Caco-2 (cell line): ENCODE measurements at regions not wholly inside any gene's neighbourhood (a gene's known extent, or its start where the extent isn't known, plus 50 kb on each side); places are given as distances from the start of the nearest gene placed in this dataset.

Experiments used
- BruUV-seq: library from RNA; stranded (reverse); fragments of 400-500 nt; replicated peaks from 2 replicates; lab custom pipeline; 2021; lab: Mats Ljungman, UMichigan
- CTCF ChIA-PET: fragments of 300-600 bp; sonication (Branson Sonifier 250); formaldehyde crosslinking; loops from one replicate; lab custom pipeline; 2022; ENCODE audit warnings: antibody characterized with exemption; lab: Charles Lee
- POLR2A ChIA-PET: fragments of 300-600 bp; sonication (Branson Sonifier 250); formaldehyde crosslinking; loops from one replicate; lab custom pipeline; 2022; ENCODE audit warnings: antibody characterized with exemption; lab: Charles Lee
- DNase-seq, 2 experiments: peaks; one replicate each; pipeline versions ENCODE4 v3.0.0 to v3.0.0-alpha.2; 2020 to 2022
- H3K27me3 ChIP-seq: replicated peaks from 2 replicates; pipeline ENCODE4 v1.6.0; 2011; ENCODE audit warnings: low read length; ENCODE audit not compliant: control insufficient read depth, insufficient read depth
- H3K36me3 ChIP-seq: 2 replicates; pipeline ENCODE4 v1.5.1; 2011; ENCODE audit warnings: low read length; ENCODE audit not compliant: control insufficient read depth, insufficient read depth
- H3K4me1 ChIP-seq: fragments of 250-450 bp; sonication (Bioruptor Pico); 2 replicates; pipeline ENCODE4 v1.5.1; 2020; ENCODE audit warnings: mild to moderate bottlenecking
- H3K4me3 ChIP-seq: 2 replicates; pipeline ENCODE4 v1.5.1; 2011; ENCODE audit warnings: low read depth, mild to moderate bottlenecking, control low read depth, low read length
- H3K9me3 ChIP-seq: fragments of 250-450 bp; sonication (Bioruptor Pico); 2 replicates; pipeline ENCODE4 v1.5.1; 2020; ENCODE audit warnings: mild to moderate bottlenecking, moderate library complexity
- H3K27ac Mint-ChIP-seq: one replicate; pipeline ENCODE4 v1.8.0; 2022; ENCODE audit warnings: mixed read lengths; ENCODE audit not compliant: unreplicated experiment
- H3K27me3 Mint-ChIP-seq: one replicate; pipeline ENCODE4 v1.8.0; 2022; ENCODE audit warnings: mixed read lengths; ENCODE audit not compliant: insufficient read depth, unreplicated experiment
- H3K36me3 Mint-ChIP-seq: one replicate; pipeline ENCODE4 v1.8.0; 2022; ENCODE audit warnings: mild to moderate bottlenecking, mixed read lengths; ENCODE audit not compliant: insufficient read depth, unreplicated experiment
- H3K4me1 Mint-ChIP-seq: one replicate; pipeline ENCODE4 v1.8.0; 2022; ENCODE audit warnings: low read depth, mixed read lengths; ENCODE audit not compliant: unreplicated experiment
- H3K4me3 Mint-ChIP-seq: one replicate; pipeline ENCODE4 v1.8.0; 2022; ENCODE audit warnings: mild to moderate bottlenecking, moderate library complexity, mixed read lengths; ENCODE audit not compliant: unreplicated experiment
- H3K9me3 Mint-ChIP-seq: one replicate; pipeline ENCODE4 v1.8.0; 2022; ENCODE audit warnings: mixed read lengths; ENCODE audit not compliant: unreplicated experiment
- CTCF ChIP-seq, 2 experiments: fragments of 200-600 bp in 1 of 2; IDR thresholded peaks; 1 replicate in 1 of 2; 2 replicates in 1 of 2; pipeline versions ENCODE4 v1.5.1 to v1.8.0; 2011 to 2022; ENCODE audit warnings: antibody characterized with exemption in 1 of 2, control low read depth in 1 of 2, inconsistent platforms in 1 of 2, low read depth in 1 of 2, low read length in 1 of 2, mild to moderate bottlenecking in 1 of 2, moderate library complexity in 1 of 2; ENCODE audit not compliant: insufficient read depth in 1 of 2, severe bottlenecking in 1 of 2, unreplicated experiment in 1 of 2
- intact Hi-C: fragments of 100-400 bp; cut with micrococcal nuclease; formaldehyde crosslinking; loops from one replicate; pipeline ENCODE4 v1.10.0; 2022; ENCODE audit not compliant: unreplicated experiment

GRCh38 chr17:77489239-77489892 is 348.6 kb downstream of the SEC14L1 start:
- Histone ChIP-seq H3K4me1 (no peaks in the 10 kb centered on the region), H3K4me3 (no peak overlapping the region), H3K36me3 (peaks cover 3% of the 10 kb centered on the region; the same call in 1 of the 2 replicates), H3K9me3 (no peaks in the 10 kb centered on the region), H3K27me3 (no peaks in the 10 kb centered on the region)
- no peaks in the 10 kb centered on the region for H3K4me1 Mint-ChIP-seq
- TF ChIP-seq CTCF (IDR thresholded peaks at IDR 0.05; ENCODE audit: insufficient read depth in 1 of 2, low read depth in 1 of 2, low read length in 1 of 2, severe bottlenecking in 1 of 2, unreplicated experiment in 1 of 2): no peak
- no TSS peak for BruUV-seq
- H3K27me3 Mint-ChIP-seq: no peaks in the 10 kb centered on the region
- H3K36me3 Mint-ChIP-seq: peaks cover 65% of the 10 kb centered on the region
- CTCF ChIA-PET: no interaction called here
- intact Hi-C loops: no loop called here
- POLR2A ChIA-PET: no interaction called here
- no peak overlapping the region for H3K4me3 Mint-ChIP-seq
- no peak overlapping the region for H3K27ac Mint-ChIP-seq
- no peak for DNase-seq
- no peaks in the 10 kb centered on the region for H3K9me3 Mint-ChIP-seq

GRCh38 chr17:77489893-77490255 is 349.1 kb downstream of the SEC14L1 start:
- Histone ChIP-seq H3K36me3 (peaks cover 3% of the 10 kb centered on the region; the same call in 1 of the 2 replicates), H3K4me3 (no peak overlapping the region), H3K9me3 (no peaks in the 10 kb centered on the region), H3K4me1 (no peaks in the 10 kb centered on the region), H3K27me3 (no peaks in the 10 kb centered on the region)
- Mint-ChIP-seq H3K9me3 (no peaks in the 10 kb centered on the region), H3K4me3 (no peak overlapping the region), H3K27ac (no peak overlapping the region), H3K27me3 (no peaks in the 10 kb centered on the region), H3K36me3 (peaks cover 70% of the 10 kb centered on the region), H3K4me1 (peaks cover 2% of the 10 kb centered on the region)
- no TSS peak for BruUV-seq
- CTCF ChIA-PET: no interaction called here
- DNase-seq: no peak
- no peak for TF ChIP-seq CTCF (IDR thresholded peaks at IDR 0.05; ENCODE audit: insufficient read depth in 1 of 2, low read depth in 1 of 2, low read length in 1 of 2, severe bottlenecking in 1 of 2, unreplicated experiment in 1 of 2)
- POLR2A ChIA-PET: no interaction called here
- intact Hi-C loops: loop anchor here (10.0 kb wide), 1 partner anchor 235 kb away; no protein-coding TSS in a partner anchor

- no peak for DNase-seq
- H3K9me3 Mint-ChIP-seq: no peaks in the 10 kb centered on the region
- H3K27ac Mint-ChIP-seq: no peak overlapping the region
- no TSS peak for BruUV-seq
- intact Hi-C loops: loop anchor here (10.0 kb wide), 1 partner anchor 236 kb away; no protein-coding TSS in a partner anchor
- Histone ChIP-seq H3K27me3 (no peaks in the 10 kb centered on the region), H3K4me3 (no peak overlapping the region), H3K36me3 (peaks cover 3% of the 10 kb centered on the region; the same call in 1 of the 2 replicates), H3K9me3 (no peaks in the 10 kb centered on the region), H3K4me1 (no peaks in the 10 kb centered on the region)
- ChIA-PET CTCF (no interaction called here), POLR2A (no interaction called here)
- no peak overlapping the region for H3K4me3 Mint-ChIP-seq
- peaks cover 7% of the 10 kb centered on the region for H3K4me1 Mint-ChIP-seq
- no peak for TF ChIP-seq CTCF (IDR thresholded peaks at IDR 0.05; ENCODE audit: insufficient read depth in 1 of 2, low read depth in 1 of 2, low read length in 1 of 2, severe bottlenecking in 1 of 2, unreplicated experiment in 1 of 2)
- H3K36me3 Mint-ChIP-seq: peaks cover 74% of the 10 kb centered on the region
- H3K27me3 Mint-ChIP-seq: no peaks in the 10 kb centered on the region
Observed at GRCh38 chr17:77490361-77491183, 349.8 kb downstream of the SEC14L1 start.
